BJ (cell line): ENCODE measurements at regions not wholly inside any gene's neighbourhood (a gene's known extent, or its start where the extent isn't known, plus 50 kb on each side); places are given as distances from the start of the nearest gene placed in this dataset.

Experiments used
- CTCF ChIA-PET: fragments of 350-600 bp; formaldehyde crosslinking; extraction: SDS; loops from one replicate; lab custom pipeline; 2021; ENCODE audit warnings: antibody characterized with exemption, inconsistent platforms; lab: Yijun Ruan, JAX
- POLR2A ChIA-PET: fragments of 300-600 bp; sonication (Branson Sonifier 250); formaldehyde crosslinking; extraction: SDS; loops from one replicate; lab custom pipeline; 2021; ENCODE audit warnings: antibody characterized with exemption; lab: Charles Lee
- DNase-seq: peaks from one replicate; pipeline ENCODE4 v3.0.0-alpha.2; 2011; ENCODE audit warnings: low read depth
- H3K27me3 ChIP-seq: 2 replicates; pipeline ENCODE4 v1.6.0; 2011; ENCODE audit warnings: low read length; ENCODE audit not compliant: control insufficient read depth, insufficient read depth
- H3K36me3 ChIP-seq: 2 replicates; pipeline ENCODE4 v1.5.1; 2011; ENCODE audit warnings: low read length; ENCODE audit not compliant: control insufficient read depth, insufficient read depth
- H3K4me3 ChIP-seq: 2 replicates; pipeline ENCODE4 v1.5.1; 2011; ENCODE audit warnings: low read depth, mild to moderate bottlenecking, control low read depth, low read length
- CTCF ChIP-seq: IDR thresholded peaks from 2 replicates; pipeline ENCODE4 v1.5.1; 2011; ENCODE audit warnings: low read depth, mild to moderate bottlenecking, control low read depth, inconsistent platforms, low read length, moderate library complexity; ENCODE audit not compliant: insufficient read depth

GRCh38 chr2:608297-608696 lies 68.9 kb downstream of the TMEM18 start:
- no peaks in the 10 kb centered on the region for H3K36me3 ChIP-seq
- H3K27me3 ChIP-seq = no peaks in the 10 kb centered on the region
- no peak for DNase-seq
- POLR2A ChIA-PET = no interaction called here
- no peak for TF ChIP-seq CTCF
- CTCF ChIA-PET = no interaction called here
- no peak overlapping the region for H3K4me3 ChIP-seq

- Histone ChIP-seq H3K27me3 (no peaks in the 10 kb centered on the region), H3K4me3 (no peak overlapping the region), H3K36me3 (no peaks in the 10 kb centered on the region)
- no peak for DNase-seq
- ChIA-PET POLR2A (no interaction called here), CTCF (no interaction called here)
- no peak for TF ChIP-seq CTCF
Observed at GRCh38 chr2:607709-608108, 69.5 kb downstream of the TMEM18 start.

- CTCF ChIA-PET = no interaction called here
- H3K27me3 ChIP-seq = no peaks in the 10 kb centered on the region
- TF ChIP-seq CTCF = no peak
- no peaks in the 10 kb centered on the region for H3K36me3 ChIP-seq
- POLR2A ChIA-PET = no interaction called here
- no peak overlapping the region for H3K4me3 ChIP-seq
- DNase-seq = no peak
Observed at GRCh38 chr2:607172-607571, 70.0 kb downstream of the TMEM18 start.

- ChIA-PET CTCF (no interaction called here), POLR2A (no interaction called here)
- no peak for TF ChIP-seq CTCF
- no peaks in the 10 kb centered on the region for H3K36me3 ChIP-seq
- H3K4me3 ChIP-seq = no peak overlapping the region
- DNase-seq = no peak
- no peaks in the 10 kb centered on the region for H3K27me3 ChIP-seq
Observed at GRCh38 chr2:605674-606608, 71.3 kb downstream of the TMEM18 start.

- no peak for DNase-seq
- no peaks in the 10 kb centered on the region for H3K27me3 ChIP-seq
- H3K36me3 ChIP-seq = no peaks in the 10 kb centered on the region
- no peak overlapping the region for H3K4me3 ChIP-seq
- ChIA-PET POLR2A (no interaction called here), CTCF (no interaction called here)
- TF ChIP-seq CTCF = no peak
Observed at GRCh38 chr2:604854-605524, 72.2 kb downstream of the TMEM18 start.
